ENCODE measurements at regions not wholly inside any gene's neighbourhood (a gene's known extent, or its start where the extent isn't known, plus 50 kb on each side); places are given as distances from the start of the nearest gene placed in this dataset.

- Histone ChIP-seq H3K4me3 (no peak overlapping the region), H3K36me3 (no peaks in the 10 kb centered on the region), H3K27me3 (no peaks in the 10 kb centered on the region), H3K27ac (no peak overlapping the region), H3K9me3 (no peaks in the 10 kb centered on the region), H3K4me1 (no peaks in the 10 kb centered on the region)
- intact Hi-C loops (cut with DNase I), result no loop called here
- DNase-seq, result no peak
- no peak for FAIRE-seq
- TF ChIP-seq CTCF (IDR thresholded peaks at IDR 0.05), result no peak
- WGBS, 2 donors, result 95 to 98% methylated on average over 8 of the region's 8 CpGs
- ATAC-seq, result no peak
These were observed 57.3 kb downstream of the HHEX start for GRCh38 chr10:92747066-92747465.

- Histone ChIP-seq H3K9me3 (no peaks in the 10 kb centered on the region), H3K27ac (no peak overlapping the region), H3K27me3 (no peaks in the 10 kb centered on the region), H3K4me3 (no peak overlapping the region), H3K4me1 (no peaks in the 10 kb centered on the region), H3K36me3 (no peaks in the 10 kb centered on the region)
- 73 to 78% methylated on average over 2 of the region's 2 CpGs for WGBS, 2 donors
- ATAC-seq, result no peak
- FAIRE-seq, result no peak
- intact Hi-C loops (cut with DNase I), result no loop called here
- DNase-seq, result no peak
- no peak for TF ChIP-seq CTCF (IDR thresholded peaks at IDR 0.05)
These were observed 57.8 kb downstream of the HHEX start for GRCh38 chr10:92747600-92747999.

GRCh38 chr10:92750791-92751533, 61.2 kb downstream of the HHEX start:
- FAIRE-seq (no peak), ATAC-seq (peak in 1 of 4 donors; percentile 22), DNase-seq (no peak)
- intact Hi-C loops (cut with DNase I), result no loop called here
- Histone ChIP-seq H3K27ac (no peak overlapping the region), H3K4me1 (no peaks in the 10 kb centered on the region), H3K27me3 (no peaks in the 10 kb centered on the region), H3K36me3 (no peaks in the 10 kb centered on the region), H3K9me3 (no peaks in the 10 kb centered on the region), H3K4me3 (no peak overlapping the region)
- WGBS, 2 donors, result 70 to 81% methylated on average over 9 of the region's 9 CpGs
- TF ChIP-seq CTCF (IDR thresholded peaks at IDR 0.05), result no peak

GRCh38 chr10:92751534-92751811, 61.7 kb downstream of the HHEX start:
- 92% methylated on average over 2 of the region's 2 CpGs for WGBS, 2 donors
- H3K27me3 ChIP-seq, result no peaks in the 10 kb centered on the region
- H3K36me3 ChIP-seq, result no peaks in the 10 kb centered on the region
- no peaks in the 10 kb centered on the region for H3K4me1 ChIP-seq
- no peaks in the 10 kb centered on the region for H3K9me3 ChIP-seq
- FAIRE-seq (no peak), ATAC-seq (no peak), DNase-seq (no peak)
- H3K4me3 ChIP-seq, result no peak overlapping the region
- H3K27ac ChIP-seq, result no peak overlapping the region
- intact Hi-C loops (cut with DNase I), result no loop called here
- TF ChIP-seq CTCF (IDR thresholded peaks at IDR 0.05), result no peak

GRCh38 chr10:92751827-92752226, 62.1 kb downstream of the HHEX start:
- no peak for DNase-seq
- intact Hi-C loops (cut with DNase I), result no loop called here
- Histone ChIP-seq H3K4me3 (no peak overlapping the region), H3K9me3 (no peaks in the 10 kb centered on the region), H3K27me3 (no peaks in the 10 kb centered on the region), H3K4me1 (no peaks in the 10 kb centered on the region), H3K36me3 (no peaks in the 10 kb centered on the region), H3K27ac (no peak overlapping the region)
- no peak for ATAC-seq
- no peak for FAIRE-seq
- 93% methylated on average over 2 of the region's 2 CpGs for WGBS, 2 donors
- no peak for TF ChIP-seq CTCF (IDR thresholded peaks at IDR 0.05)

All from pancreas (tissue), 10 donors.